Stomach (tissue), 8 donors: ENCODE measurements at regions not wholly inside any gene's neighbourhood (a gene's known extent, or its start where the extent isn't known, plus 50 kb on each side); places are given as distances from the start of the nearest gene placed in this dataset.

ENCODE experiments used
- DNase-seq, 2 donors: peaks; one replicate each; pipeline versions ENCODE4 v3.0.0 to v3.0.0-alpha.2; 2013 to 2019
- H3K27ac ChIP-seq, 5 donors: fragments of 200-600 bp in 4 of 5; sonication (generic) in 4 of 5; one replicate each; pipeline ENCODE4 v1.5.1; 2013 to 2019; ENCODE audit warnings: mild to moderate bottlenecking in 1 of 5, moderate library complexity in 1 of 5
- H3K27me3 ChIP-seq, 3 donors: fragments of 200-600 bp; sonication (generic); one replicate each; pipeline ENCODE4 v1.5.1; 2017 to 2019; ENCODE audit warnings: mixed run types in 1 of 3
- H3K36me3 ChIP-seq, 4 donors: fragments of 200-600 bp; sonication (generic); 1 replicate in 3 of 4; 2 replicates in 1 of 4; pipeline ENCODE4 v1.5.1; 2016 to 2019
- H3K4me1 ChIP-seq, 4 donors: fragments of 200-600 bp; sonication (generic); one replicate each; pipeline ENCODE4 v1.5.1; 2016 to 2019
- H3K4me3 ChIP-seq, 4 donors: fragments of 200-600 bp; sonication (generic) in 3 of 4; one replicate each; pipeline ENCODE4 v1.5.1; 2016 to 2019; ENCODE audit warnings: mild to moderate bottlenecking in 1 of 4
- H3K9me3 ChIP-seq, 4 donors: fragments of 200-600 bp; sonication (generic); one replicate each; pipeline ENCODE4 v1.5.1; 2016 to 2019
- EP300 ChIP-seq: sonication (generic); formaldehyde crosslinking; IDR thresholded peaks from one replicate; pipeline ENCODE4 v1.6.1; 2017; ENCODE audit warnings: antibody characterized with exemption
- POLR2A ChIP-seq, 4 donors: fragments of 450-650 bp; IDR thresholded peaks; one replicate each; pipeline ENCODE4 v1.6.1; 2016; ENCODE audit warnings: antibody characterized with exemption in 4 of 4, control low read depth in 2 of 4, mild to moderate bottlenecking in 1 of 4, moderate library complexity in 1 of 4
- POLR2AphosphoS5 ChIP-seq, 3 donors: sonication (generic); formaldehyde crosslinking; IDR thresholded peaks; one replicate each; pipeline ENCODE4 v1.6.1; 2016; ENCODE audit warnings: antibody characterized with exemption in 3 of 3
- WGBS, 5 donors: extraction: QIAGEN DNeasy Blood & Tissue Kit in 3 of 5; methylation state at CpG; one replicate each; pipeline versions ENCODE4 v1.1.5 to v1.1.7; 2013 to 2018; 5-methylcytosine and 5-hydroxymethylcytosine counted together
- intact Hi-C: fragments of 100-400 bp; cut with DNase I; formaldehyde crosslinking; loops from one replicate; pipeline ENCODE4 v1.15.1; 2023; ENCODE audit warnings: low total_unique reads
- TF ChIP-seq, protein P1 (sequence below), 7 experiments: fragments of 450-650 bp in 4 of 7; fragments of 200-600 bp in 3 of 7; sonication (generic) in 3 of 7; IDR thresholded peaks; one replicate each; pipeline ENCODE4 v1.5.1; 2016 to 2019; ENCODE audit warnings: antibody characterized with exemption in 7 of 7, control low read depth in 2 of 7, mild to moderate bottlenecking in 1 of 7
- donor health status: healthy with polysubstance abuse.
- donor health status: Bipolar disorder and iron deficiency.
- donor health status: healthy.

DNA sequence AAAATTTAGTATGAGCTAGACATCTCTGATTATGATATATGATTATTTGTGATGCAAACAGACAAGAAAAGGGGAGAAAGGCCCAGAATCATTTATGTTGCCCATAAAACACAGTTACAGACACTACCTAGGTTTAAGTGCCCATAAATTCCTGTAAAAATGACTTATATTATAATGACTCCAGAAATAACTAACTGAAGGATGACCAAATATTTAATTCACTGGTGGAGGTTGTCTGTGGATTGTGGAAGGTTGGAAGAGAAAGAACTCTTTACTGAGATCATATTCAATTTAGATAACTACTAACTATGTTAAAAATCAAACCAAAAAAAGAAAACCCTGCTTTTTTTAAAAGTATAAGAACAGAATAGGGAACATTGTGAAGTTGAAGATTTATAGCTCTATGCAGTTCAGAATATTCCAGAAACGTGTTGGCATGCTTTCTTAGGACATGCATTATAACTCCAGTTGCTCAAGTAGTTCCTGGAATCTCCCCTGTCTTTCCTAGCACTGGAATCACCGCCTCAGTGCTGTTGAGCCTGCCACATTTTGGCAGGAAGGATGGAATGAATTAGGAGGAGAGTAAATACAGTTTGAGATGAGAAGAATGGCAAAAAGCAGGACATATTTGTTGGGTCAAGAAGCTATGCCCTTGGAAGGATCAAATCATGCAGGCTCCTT lies 72.0 kb upstream of the PAPPA start:
- Histone ChIP-seq H3K4me3 (no peak overlapping the region), H3K36me3 (no peaks in the 10 kb centered on the region), H3K27me3 (no peaks in the 10 kb centered on the region), H3K27ac (no peak overlapping the region), H3K4me1 (no peaks in the 10 kb centered on the region), H3K9me3 (no peaks in the 10 kb centered on the region)
- intact Hi-C loops = no loop called here
- TF ChIP-seq POLR2AphosphoS5 (IDR thresholded peaks at IDR 0.05) (no peak), POLR2A (IDR thresholded peaks at IDR 0.05) (no peak), EP300 (no peak)
- TF ChIP-seq, protein P1, sequence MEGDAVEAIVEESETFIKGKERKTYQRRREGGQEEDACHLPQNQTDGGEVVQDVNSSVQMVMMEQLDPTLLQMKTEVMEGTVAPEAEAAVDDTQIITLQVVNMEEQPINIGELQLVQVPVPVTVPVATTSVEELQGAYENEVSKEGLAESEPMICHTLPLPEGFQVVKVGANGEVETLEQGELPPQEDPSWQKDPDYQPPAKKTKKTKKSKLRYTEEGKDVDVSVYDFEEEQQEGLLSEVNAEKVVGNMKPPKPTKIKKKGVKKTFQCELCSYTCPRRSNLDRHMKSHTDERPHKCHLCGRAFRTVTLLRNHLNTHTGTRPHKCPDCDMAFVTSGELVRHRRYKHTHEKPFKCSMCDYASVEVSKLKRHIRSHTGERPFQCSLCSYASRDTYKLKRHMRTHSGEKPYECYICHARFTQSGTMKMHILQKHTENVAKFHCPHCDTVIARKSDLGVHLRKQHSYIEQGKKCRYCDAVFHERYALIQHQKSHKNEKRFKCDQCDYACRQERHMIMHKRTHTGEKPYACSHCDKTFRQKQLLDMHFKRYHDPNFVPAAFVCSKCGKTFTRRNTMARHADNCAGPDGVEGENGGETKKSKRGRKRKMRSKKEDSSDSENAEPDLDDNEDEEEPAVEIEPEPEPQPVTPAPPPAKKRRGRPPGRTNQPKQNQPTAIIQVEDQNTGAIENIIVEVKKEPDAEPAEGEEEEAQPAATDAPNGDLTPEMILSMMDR (IDR thresholded peaks at IDR 0.05) = no peak
- peak in 1 of 2 donors; percentile 60 for DNase-seq
- WGBS, 5 donors = 26 to 44% (median 35%) methylated on average over 2 of the region's 2 CpGs

- DNase-seq = no peak
- TF ChIP-seq POLR2AphosphoS5 (IDR thresholded peaks at IDR 0.05) (no peak), POLR2A (IDR thresholded peaks at IDR 0.05) (no peak), EP300 (no peak)
- TF ChIP-seq, protein P1 (IDR thresholded peaks at IDR 0.05) = no peak
- no peak overlapping the region for H3K4me3 ChIP-seq
- H3K36me3 ChIP-seq = no peaks in the 10 kb centered on the region
- 86 to 97% (median 90%) methylated on average over 2 of the region's 2 CpGs for WGBS, 5 donors
- no peaks in the 10 kb centered on the region for H3K9me3 ChIP-seq
- no peak overlapping the region for H3K27ac ChIP-seq
- intact Hi-C loops = no loop called here
- no peaks in the 10 kb centered on the region for H3K4me1 ChIP-seq
- no peaks in the 10 kb centered on the region for H3K27me3 ChIP-seq
Observed at GRCh38 chr9:116083837-116084236, 69.8 kb upstream of the PAPPA start.

- no peak for DNase-seq
- TF ChIP-seq POLR2A (IDR thresholded peaks at IDR 0.05) (no peak), POLR2AphosphoS5 (IDR thresholded peaks at IDR 0.05) (no peak), EP300 (no peak)
- TF ChIP-seq, protein P1 (IDR thresholded peaks at IDR 0.05) = no peak
- Histone ChIP-seq H3K4me3 (no peak overlapping the region), H3K27me3 (no peaks in the 10 kb centered on the region), H3K36me3 (no peaks in the 10 kb centered on the region), H3K27ac (no peak overlapping the region), H3K9me3 (no peaks in the 10 kb centered on the region), H3K4me1 (no peaks in the 10 kb centered on the region)
- intact Hi-C loops = no loop called here
- WGBS, 5 donors = 55 to 81% (median 66%) methylated on average over 1 of the region's 1 CpG
Observed at GRCh38 chr9:116084497-116084896, 69.1 kb upstream of the PAPPA start.

DNA sequence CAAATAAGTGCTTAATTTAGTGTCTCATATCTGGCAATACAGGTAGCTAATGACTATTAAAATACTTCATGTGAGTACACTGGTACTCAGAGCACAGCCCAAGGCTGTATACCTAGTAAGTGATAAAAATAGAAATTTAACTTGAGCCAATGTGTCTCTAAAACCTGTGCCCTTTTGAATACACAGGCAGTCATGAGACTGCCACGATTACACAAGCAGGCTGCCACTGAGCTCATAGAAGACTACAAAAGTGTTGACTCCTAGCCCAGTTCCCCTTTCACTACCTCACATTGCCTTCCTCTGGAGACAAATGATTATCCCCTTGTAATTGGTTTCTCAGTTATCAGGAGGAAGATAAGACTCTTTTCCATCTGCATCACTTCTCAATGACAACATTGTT lies 66.3 kb upstream of the PAPPA start:
- H3K27ac ChIP-seq = no peak overlapping the region
- H3K27me3 ChIP-seq = no peaks in the 10 kb centered on the region
- H3K9me3 ChIP-seq = no peaks in the 10 kb centered on the region
- TF ChIP-seq, protein P1 (IDR thresholded peaks at IDR 0.05) = no peak
- TF ChIP-seq EP300 (no peak), POLR2A (IDR thresholded peaks at IDR 0.05) (no peak), POLR2AphosphoS5 (IDR thresholded peaks at IDR 0.05) (no peak)
- intact Hi-C loops = no loop called here
- DNase-seq = peak; percentile 17 to 26
- no peaks in the 10 kb centered on the region for H3K36me3 ChIP-seq
- H3K4me3 ChIP-seq = no peak overlapping the region
- no peaks in the 10 kb centered on the region for H3K4me1 ChIP-seq
- 9 to 35% (median 14%) methylated on average over 1 of the region's 1 CpG for WGBS, 5 donors
